HG03439 (cell line): ENCODE measurements at regions not wholly inside any gene's neighbourhood (a gene's known extent, or its start where the extent isn't known, plus 50 kb on each side); places are given as distances from the start of the nearest gene placed in this dataset.
"Not testable (repeated sequence)": the region's sequence is repeated elsewhere in the genome, so short reads cannot be mapped to it uniquely, and the experiment has no call there.

Experiments
- ATAC-seq: cut with Tn5 transposase; IDR thresholded peaks from one replicate; pipeline ENCODE4 v1.9.1; 2021; ENCODE audit warnings: mild to moderate bottlenecking, moderate library complexity; ENCODE audit not compliant: unreplicated experiment

DNA sequence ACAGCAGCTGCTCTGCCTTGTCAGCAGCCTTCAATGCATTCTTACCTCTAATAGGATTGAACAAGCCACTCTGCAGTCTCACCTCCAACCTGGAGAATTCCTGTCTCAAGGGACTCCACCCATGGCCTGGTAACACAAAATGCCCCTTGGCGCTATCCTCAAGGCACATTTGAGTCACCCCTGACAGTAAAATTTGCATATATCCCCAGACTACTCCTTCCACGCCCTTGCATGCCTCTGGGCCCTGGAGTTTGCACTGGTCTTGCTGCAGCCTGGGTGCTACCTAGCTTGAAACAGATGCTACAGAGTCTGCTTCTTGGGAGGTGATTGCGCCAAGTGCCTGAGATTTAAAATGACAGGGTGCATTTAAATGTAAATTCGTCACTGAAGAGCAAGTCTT is 391.4 kb upstream of the MAF start:
- no peak for ATAC-seq

- no peak for ATAC-seq
Observed at GRCh38 chr16:79988721-79989220, 388.2 kb upstream of the MAF start.

DNA sequence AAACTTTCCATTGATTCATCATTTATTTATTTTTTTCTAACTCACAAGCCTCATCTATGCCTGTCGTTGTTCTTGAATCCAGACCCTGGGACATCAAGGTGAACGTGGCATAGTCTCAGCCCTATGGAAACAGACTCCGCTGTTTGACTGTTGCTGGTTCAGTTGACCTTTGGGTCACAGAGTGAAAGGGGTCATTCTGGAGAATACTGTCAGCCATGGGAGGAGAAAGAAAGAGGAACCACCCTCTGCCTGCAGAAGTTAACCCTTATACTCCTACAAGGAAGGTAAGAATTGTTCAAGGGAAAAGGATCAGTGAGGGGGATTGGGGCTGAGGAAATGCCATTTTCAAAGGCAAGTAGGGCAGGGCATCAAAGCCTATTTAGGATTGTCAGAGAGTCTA is 387.6 kb upstream of the MAF start:
- ATAC-seq: no peak

- no peak for ATAC-seq
Observed at GRCh38 chr16:79986352-79986751, 385.8 kb upstream of the MAF start.

DNA sequence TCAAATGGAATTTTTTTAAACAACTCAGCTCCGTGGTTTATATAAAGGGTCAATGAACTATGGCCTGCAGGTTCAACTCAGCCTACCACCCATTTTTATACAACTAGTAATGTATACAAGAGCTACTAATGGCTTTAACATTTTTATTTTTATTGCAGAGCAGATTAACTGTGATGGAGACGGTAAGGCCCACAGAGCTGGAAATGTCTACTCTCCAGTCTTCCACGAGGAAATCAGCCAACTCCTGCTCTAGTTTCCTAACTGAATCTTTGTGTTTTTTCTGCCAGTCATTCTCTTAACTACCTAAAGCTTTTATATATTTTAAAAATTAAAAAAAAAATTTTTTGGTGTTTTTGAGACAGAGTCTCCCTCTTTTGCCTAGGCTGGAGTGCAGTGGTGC is 385.1 kb upstream of the MAF start:
- no peak for ATAC-seq

DNA sequence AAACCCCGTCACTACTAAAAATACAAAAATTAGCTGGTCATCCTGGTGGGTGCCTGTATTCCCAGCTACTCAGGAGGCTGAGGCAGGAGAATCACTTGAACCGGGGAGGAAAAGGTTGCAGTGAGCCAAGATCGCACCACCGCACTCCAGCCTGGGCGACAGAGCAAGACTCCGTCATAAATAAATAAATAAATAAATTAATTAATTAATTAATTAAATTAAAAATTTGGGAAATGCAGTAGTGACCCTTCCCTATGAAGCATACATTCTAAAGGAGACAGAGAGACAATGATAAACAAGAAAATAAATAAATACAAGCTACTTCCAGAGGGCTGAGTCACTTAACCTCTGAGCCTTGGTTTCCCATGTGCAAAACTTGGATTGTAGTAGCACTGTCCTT is 383.6 kb upstream of the MAF start:
- ATAC-seq: not testable (repeated sequence)

- no peak for ATAC-seq
Observed at GRCh38 chr16:79982862-79983261, 382.3 kb upstream of the MAF start.

DNA sequence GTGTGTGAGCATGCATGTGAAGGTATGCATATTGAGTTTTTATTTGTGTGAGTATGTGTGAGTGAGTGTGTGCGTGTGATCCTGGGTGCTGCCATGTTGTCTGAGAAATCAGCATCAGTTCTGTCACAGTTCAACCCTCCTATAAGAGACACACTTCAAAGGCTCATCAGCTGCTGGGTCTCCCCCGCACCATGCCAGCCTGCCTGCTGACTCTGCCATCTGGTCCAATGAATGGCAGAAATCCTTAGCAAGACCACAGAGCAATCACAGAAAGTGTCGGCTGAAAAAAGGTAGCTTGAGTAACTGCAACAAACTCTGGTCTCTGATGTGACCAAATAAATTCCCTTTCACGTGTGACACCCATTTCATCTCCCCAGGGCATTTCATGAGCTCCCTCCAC is 381.8 kb upstream of the MAF start:
- ATAC-seq: no peak

DNA sequence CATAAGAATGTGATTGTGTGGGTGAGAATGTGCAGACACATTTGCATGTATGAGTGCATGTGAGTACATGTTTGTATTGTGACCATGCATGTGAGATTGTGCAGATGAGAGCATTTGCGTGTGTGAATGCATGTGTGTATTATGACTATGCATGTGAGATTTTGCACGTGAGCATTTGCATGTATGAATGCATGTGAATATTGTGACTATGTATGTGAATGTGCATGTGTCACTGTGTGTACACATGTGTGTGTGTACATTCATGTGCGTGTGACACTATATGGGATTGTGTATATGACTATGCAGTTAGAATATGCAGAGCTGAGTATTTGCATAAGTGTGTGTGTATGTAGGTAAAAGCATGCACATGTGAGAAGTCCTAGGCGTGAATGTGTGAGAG is 381.3 kb upstream of the MAF start:
- no peak for ATAC-seq

DNA sequence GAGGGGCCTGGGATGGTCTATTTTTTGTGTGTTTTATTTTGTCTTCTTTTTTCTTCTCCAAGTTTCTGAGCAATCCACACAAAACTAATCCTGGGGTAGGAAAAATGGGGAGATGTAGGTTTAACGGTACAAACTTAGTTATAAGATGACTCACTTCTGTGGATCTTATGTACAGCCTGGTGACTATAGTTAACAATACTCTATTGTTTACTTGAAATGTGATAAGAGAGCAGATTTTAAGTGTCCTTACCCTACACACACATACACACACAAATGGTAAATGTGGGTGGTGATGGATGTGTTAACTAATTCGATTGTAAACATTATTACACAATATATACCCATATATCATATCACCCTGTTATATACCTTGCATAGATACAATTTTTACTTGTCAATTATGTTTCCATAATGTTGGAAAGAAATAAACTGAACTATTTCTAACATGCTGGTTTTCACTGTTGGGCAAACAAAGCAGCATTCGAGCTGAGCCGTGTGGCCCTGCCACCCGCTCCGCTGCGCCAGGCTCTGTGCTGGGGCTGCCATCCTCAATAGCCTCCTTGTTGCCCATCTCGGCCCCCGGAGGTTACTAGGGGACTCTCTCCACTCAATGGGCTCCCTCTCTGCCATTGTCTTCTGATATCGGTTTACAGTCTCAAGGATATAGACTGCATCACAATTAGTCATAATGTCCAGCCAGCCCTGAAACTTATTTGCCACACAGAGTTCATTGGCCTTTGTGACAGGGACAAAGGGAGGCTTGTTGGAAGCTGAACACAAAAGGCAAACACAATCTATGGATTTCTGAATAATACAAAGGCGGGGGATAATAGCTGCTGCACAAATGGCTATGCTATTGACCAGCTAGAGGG is 380.3 kb upstream of the MAF start:
- no peak for ATAC-seq

DNA sequence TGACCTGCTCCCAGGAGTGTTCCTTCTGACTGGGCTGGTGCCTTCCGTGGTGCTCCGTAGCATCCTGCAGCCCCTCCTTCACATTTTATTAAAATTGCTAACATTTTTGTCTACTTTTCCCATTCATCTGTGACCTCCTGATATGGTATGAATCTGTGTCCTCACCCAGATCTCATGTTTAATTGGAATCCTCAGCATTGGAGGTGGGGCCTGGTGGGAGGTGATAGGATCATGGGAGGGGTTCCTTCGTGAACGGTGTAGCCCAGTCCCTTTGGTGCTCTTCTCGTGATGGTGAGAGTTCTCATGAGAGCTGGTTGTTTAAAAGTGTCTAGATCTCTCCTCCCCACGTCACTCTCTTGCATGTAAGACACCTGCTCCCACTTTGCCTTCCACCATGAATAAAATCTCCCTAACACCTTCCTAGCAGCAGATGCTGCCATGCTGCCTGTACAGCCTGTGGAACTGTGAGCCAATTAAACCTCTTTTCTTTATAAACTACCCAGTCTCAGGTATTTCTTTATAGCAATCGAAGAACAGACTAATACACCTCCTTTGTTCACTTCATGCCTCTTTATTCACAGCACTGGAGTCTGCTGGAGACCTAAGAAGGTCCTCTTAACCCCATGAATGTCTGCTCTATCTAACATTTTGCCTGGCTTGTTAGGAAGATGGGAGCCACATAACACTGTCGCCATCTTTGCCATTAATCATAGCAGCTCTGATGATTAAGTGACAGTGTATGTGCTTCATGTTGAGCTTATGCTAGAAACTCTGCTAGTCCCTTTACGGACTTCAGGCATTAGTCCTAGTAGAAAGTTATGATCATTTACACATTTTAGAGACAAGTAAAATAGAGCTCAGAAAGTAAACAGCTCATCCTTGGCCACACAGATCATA is 377.7 kb upstream of the MAF start:
- no peak for ATAC-seq

GRCh38 chr16:79973320-79973719 is 372.8 kb upstream of the MAF start:
- no peak for ATAC-seq

GRCh38 chr16:79972053-79972704 is 371.6 kb upstream of the MAF start:
- ATAC-seq: no peak

DNA sequence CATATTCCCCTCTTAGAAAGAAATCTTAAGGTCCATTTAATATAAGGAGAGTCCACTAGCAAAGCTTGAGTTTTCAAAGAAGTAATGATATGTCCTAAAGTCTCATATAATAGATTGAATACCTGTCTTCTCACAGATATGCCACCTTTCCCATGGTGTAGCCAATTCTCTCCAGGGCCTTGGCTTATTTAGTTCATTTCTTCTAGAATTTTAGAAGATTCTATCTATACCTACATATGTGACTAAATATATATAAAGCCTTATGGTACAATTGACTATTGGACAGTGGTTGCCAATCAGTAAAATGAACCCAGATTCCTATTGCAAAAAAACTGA is 370.7 kb upstream of the MAF start:
- no peak for ATAC-seq

GRCh38 chr16:79970551-79971236 is 370.2 kb upstream of the MAF start:
- no peak for ATAC-seq

- no peak for ATAC-seq
Observed at GRCh38 chr16:79970087-79970486, 369.6 kb upstream of the MAF start.

GRCh38 chr16:79969458-79969857 is 368.9 kb upstream of the MAF start:
- ATAC-seq: no peak

DNA sequence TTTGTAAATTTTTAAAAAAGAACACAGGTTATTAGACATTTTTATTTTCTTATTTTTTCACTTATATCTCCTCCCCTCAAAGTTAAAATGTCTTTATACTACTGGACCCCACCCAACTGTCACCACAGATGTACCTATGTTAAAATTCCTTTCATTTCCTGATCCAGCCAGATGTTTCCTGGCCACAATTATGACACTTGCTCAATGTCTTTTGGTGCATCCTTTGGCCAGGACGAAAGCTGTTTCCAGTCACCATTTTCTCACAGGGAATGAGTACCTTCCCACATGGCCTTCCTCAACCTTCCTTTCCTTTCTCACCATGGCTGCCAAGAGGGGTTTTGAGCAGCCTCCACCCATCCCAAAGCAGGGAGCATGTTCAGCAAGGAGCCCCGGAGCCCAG is 365.7 kb upstream of the MAF start:
- ATAC-seq: no peak

- no peak for ATAC-seq
Observed at GRCh38 chr16:79965718-79966117, 365.2 kb upstream of the MAF start.

DNA sequence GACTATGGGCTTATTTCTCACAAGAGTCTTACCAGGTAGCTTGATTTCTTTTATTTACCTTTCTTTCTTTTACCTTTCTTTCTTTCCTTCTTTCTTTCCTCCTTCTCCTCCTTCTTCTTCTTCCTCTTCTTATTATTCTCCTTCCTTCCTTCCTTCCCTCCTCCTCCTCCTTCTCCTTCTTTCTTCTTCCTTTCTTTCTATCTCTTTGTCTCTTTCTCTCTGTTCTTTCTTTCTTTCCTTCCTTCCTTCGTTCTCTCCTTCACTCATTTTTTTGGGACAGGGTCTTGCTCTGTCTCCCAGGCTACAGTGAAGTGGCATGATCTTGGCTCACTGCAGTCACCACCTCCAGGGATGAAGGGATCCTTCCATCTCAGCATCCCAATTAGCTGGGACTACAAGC is 363.6 kb upstream of the MAF start:
- no peak for ATAC-seq

- ATAC-seq: no peak
Observed at GRCh38 chr16:79962962-79963361, 362.4 kb upstream of the MAF start.
